Astrocyte (in vitro differentiated cells and primary cell): ENCODE measurements at regions not wholly inside any gene's neighbourhood (a gene's known extent, or its start where the extent isn't known, plus 50 kb on each side); places are given as distances from the start of the nearest gene placed in this dataset.

Experiments used
- DNase-seq: peaks from one replicate; pipeline ENCODE4 v3.0.0-alpha.2; 2010; ENCODE audit warnings: low read depth
- FAIRE-seq: peaks from 2 replicates; lab custom pipeline; 2011; peaks lifted over from hg19 to GRCh38; lab: Jason Lieb, UNC
- H2AFZ ChIP-seq: 2 replicates; pipeline ENCODE4 v1.6.0; 2012; ENCODE audit warnings: low read depth, low read length, inconsistent platforms
- H3K27ac ChIP-seq: 2 replicates; pipeline ENCODE4 v1.5.1; 2011; ENCODE audit warnings: low read depth, low read length, inconsistent platforms
- H3K27me3 ChIP-seq: 2 replicates; pipeline ENCODE4 v1.6.0; 2011; ENCODE audit warnings: low read length, inconsistent platforms; ENCODE audit not compliant: insufficient read depth
- H3K36me3 ChIP-seq: 2 replicates; pipeline ENCODE4 v1.5.1; 2011; ENCODE audit warnings: low read length, inconsistent platforms; ENCODE audit not compliant: insufficient read depth
- H3K4me1 ChIP-seq: 2 replicates; pipeline ENCODE4 v1.5.1; 2011; ENCODE audit warnings: low read length, inconsistent platforms; ENCODE audit not compliant: insufficient read depth
- H3K4me2 ChIP-seq: 2 replicates; pipeline ENCODE4 v1.6.0; 2012; ENCODE audit warnings: low read length, inconsistent platforms
- H3K4me3 ChIP-seq: 2 replicates; pipeline ENCODE4 v1.5.1; 2011; ENCODE audit warnings: low read depth, mild to moderate bottlenecking, low read length, inconsistent platforms; ENCODE audit not compliant: insufficient read depth
- H3K79me2 ChIP-seq: 2 replicates; pipeline ENCODE4 v1.6.0; 2012; ENCODE audit warnings: mild to moderate bottlenecking, low read length, inconsistent platforms; ENCODE audit not compliant: insufficient read depth
- H3K9ac ChIP-seq: 2 replicates; pipeline ENCODE4 v1.6.0; 2012; ENCODE audit warnings: mild to moderate bottlenecking, low read length, inconsistent platforms
- H3K9me3 ChIP-seq: 2 replicates; pipeline ENCODE4 v1.5.1; 2012; ENCODE audit warnings: low read depth, mild to moderate bottlenecking, low read length, inconsistent platforms; ENCODE audit not compliant: insufficient read depth
- H4K20me1 ChIP-seq: 2 replicates; pipeline ENCODE4 v1.6.0; 2012; ENCODE audit warnings: low read length, inconsistent platforms; ENCODE audit not compliant: insufficient read depth
- H3K27ac Mint-ChIP-seq: one replicate; pipeline ENCODE4 v1.8.0; 2021; ENCODE audit warnings: mild to moderate bottlenecking, mixed read lengths; ENCODE audit not compliant: unreplicated experiment
- H3K27me3 Mint-ChIP-seq: one replicate; pipeline ENCODE4 v1.8.0; 2021; ENCODE audit warnings: low read depth, mixed read lengths; ENCODE audit not compliant: unreplicated experiment
- H3K36me3 Mint-ChIP-seq: one replicate; pipeline ENCODE4 v1.8.0; 2021; ENCODE audit warnings: low read depth, mixed read lengths; ENCODE audit not compliant: unreplicated experiment
- H3K4me1 Mint-ChIP-seq: one replicate; pipeline ENCODE4 v1.8.0; 2021; ENCODE audit warnings: low read depth, mixed read lengths; ENCODE audit not compliant: unreplicated experiment
- H3K4me3 Mint-ChIP-seq: one replicate; pipeline ENCODE4 v1.8.0; 2021; ENCODE audit warnings: mild to moderate bottlenecking, moderate library complexity, mixed read lengths; ENCODE audit not compliant: unreplicated experiment
- H3K9me3 Mint-ChIP-seq: one replicate; pipeline ENCODE4 v1.8.0; 2021; ENCODE audit warnings: mild to moderate bottlenecking, mixed read lengths; ENCODE audit not compliant: unreplicated experiment
- EZH2 ChIP-seq: IDR thresholded peaks from 2 replicates; pipeline ENCODE4 v1.6.1; 2012; ENCODE audit warnings: mild to moderate bottlenecking, low read length, inconsistent platforms; ENCODE audit not compliant: insufficient read depth
- TF ChIP-seq, protein P1 (sequence below): IDR thresholded peaks from 2 replicates; pipeline ENCODE4 v1.5.1; 2011; ENCODE audit warnings: low read depth, mild to moderate bottlenecking, inconsistent platforms, low read length, moderate library complexity; ENCODE audit not compliant: insufficient read depth

DNA sequence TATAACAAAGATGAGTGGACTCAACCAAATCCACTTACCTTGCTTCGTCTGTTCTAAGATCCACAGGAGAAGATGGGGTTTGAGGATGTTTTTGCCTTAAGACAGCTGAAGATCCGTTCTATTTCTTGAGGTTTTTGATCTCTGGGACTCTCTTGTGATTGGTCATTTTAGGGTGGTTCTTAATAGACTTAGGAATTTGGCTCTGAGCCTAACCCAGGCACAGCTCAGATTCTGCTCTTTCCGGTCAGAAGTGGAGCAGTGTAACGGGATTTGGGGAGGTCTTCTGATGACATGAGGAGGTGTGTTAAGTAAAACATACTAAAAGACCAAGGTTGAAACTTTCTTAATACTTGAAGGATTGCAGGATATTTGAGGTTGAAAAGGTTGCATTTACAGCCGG, 166.9 kb downstream of the DMRT2 start:
- H3K36me3 Mint-ChIP-seq = no peaks in the 10 kb centered on the region
- Histone ChIP-seq H3K36me3 (no peaks in the 10 kb centered on the region), H3K27ac (no peak overlapping the region), H2AFZ (no peak overlapping the region), H3K4me2 (no peak overlapping the region), H3K9ac (no peak overlapping the region), H3K79me2 (no peaks in the 10 kb centered on the region), H4K20me1 (no peaks in the 10 kb centered on the region), H3K9me3 (peaks cover 2% of the 10 kb centered on the region), H3K4me1 (no peaks in the 10 kb centered on the region), H3K27me3 (no peaks in the 10 kb centered on the region), H3K4me3 (no peak overlapping the region)
- FAIRE-seq (no peak), DNase-seq (no peak)
- peaks cover 19% of the 10 kb centered on the region for H3K4me1 Mint-ChIP-seq
- no peak overlapping the region for H3K27ac Mint-ChIP-seq
- H3K4me3 Mint-ChIP-seq = no peak overlapping the region
- H3K27me3 Mint-ChIP-seq = no peaks in the 10 kb centered on the region
- TF ChIP-seq, protein P1, sequence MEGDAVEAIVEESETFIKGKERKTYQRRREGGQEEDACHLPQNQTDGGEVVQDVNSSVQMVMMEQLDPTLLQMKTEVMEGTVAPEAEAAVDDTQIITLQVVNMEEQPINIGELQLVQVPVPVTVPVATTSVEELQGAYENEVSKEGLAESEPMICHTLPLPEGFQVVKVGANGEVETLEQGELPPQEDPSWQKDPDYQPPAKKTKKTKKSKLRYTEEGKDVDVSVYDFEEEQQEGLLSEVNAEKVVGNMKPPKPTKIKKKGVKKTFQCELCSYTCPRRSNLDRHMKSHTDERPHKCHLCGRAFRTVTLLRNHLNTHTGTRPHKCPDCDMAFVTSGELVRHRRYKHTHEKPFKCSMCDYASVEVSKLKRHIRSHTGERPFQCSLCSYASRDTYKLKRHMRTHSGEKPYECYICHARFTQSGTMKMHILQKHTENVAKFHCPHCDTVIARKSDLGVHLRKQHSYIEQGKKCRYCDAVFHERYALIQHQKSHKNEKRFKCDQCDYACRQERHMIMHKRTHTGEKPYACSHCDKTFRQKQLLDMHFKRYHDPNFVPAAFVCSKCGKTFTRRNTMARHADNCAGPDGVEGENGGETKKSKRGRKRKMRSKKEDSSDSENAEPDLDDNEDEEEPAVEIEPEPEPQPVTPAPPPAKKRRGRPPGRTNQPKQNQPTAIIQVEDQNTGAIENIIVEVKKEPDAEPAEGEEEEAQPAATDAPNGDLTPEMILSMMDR = no peak
- TF ChIP-seq EZH2 = no peak
- H3K9me3 Mint-ChIP-seq = peaks cover 1% of the 10 kb centered on the region

DNA sequence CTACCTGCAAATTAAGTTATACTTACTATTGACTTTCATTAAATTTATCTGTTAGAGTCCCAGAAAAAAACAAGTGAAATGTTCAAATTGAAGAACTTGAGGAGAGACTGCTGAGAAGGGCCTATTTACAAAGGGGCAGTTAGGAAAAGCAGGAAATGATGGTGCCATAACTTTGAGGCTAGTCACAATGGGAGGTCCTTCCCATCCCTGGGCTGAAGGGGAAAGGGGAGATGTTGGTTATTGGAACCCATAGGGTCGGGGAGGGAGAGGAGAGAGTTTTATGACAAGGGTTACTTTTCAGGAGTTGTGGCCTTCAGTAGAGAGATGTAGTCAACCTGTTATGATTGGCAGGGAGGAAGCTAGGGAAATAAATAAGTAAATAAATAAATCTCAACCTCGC, 169.1 kb downstream of the DMRT2 start:
- no peak for FAIRE-seq
- peaks cover 3% of the 10 kb centered on the region for H3K9me3 ChIP-seq

GRCh38 chr9:1221298-1221697, 171.1 kb downstream of the DMRT2 start:
- no peak for FAIRE-seq
- H3K9me3 ChIP-seq = peaks cover 3% of the 10 kb centered on the region
- peaks cover 29% of the 10 kb centered on the region for H3K4me1 Mint-ChIP-seq

More for the DNA sequence above, 169.1 kb downstream of the DMRT2 start:
- H3K4me3 ChIP-seq = no peak overlapping the region
- Mint-ChIP-seq H3K27me3 (no peaks in the 10 kb centered on the region), H3K9me3 (no peaks in the 10 kb centered on the region), H3K27ac (no peak overlapping the region), H3K4me3 (no peak overlapping the region), H3K4me1 (peaks cover 31% of the 10 kb centered on the region), H3K36me3 (no peaks in the 10 kb centered on the region)
- H3K4me2 ChIP-seq = no peak overlapping the region
- H3K27me3 ChIP-seq = no peaks in the 10 kb centered on the region
- no peak overlapping the region for H3K9ac ChIP-seq
- no peaks in the 10 kb centered on the region for H4K20me1 ChIP-seq
- H2AFZ ChIP-seq = no peak overlapping the region
- no peaks in the 10 kb centered on the region for H3K79me2 ChIP-seq
- no peak for DNase-seq
- TF ChIP-seq, protein P1 = no peak
- no peak for TF ChIP-seq EZH2
- H3K36me3 ChIP-seq = no peaks in the 10 kb centered on the region
- no peaks in the 10 kb centered on the region for H3K4me1 ChIP-seq
- H3K27ac ChIP-seq = no peak overlapping the region

More at GRCh38 chr9:1221298-1221697, 171.1 kb downstream of the DMRT2 start:
- no peak overlapping the region for H3K4me3 ChIP-seq
- Mint-ChIP-seq H3K27me3 (no peaks in the 10 kb centered on the region), H3K4me3 (no peak overlapping the region), H3K9me3 (no peaks in the 10 kb centered on the region), H3K27ac (no peak overlapping the region), H3K36me3 (no peaks in the 10 kb centered on the region)
- no peak for DNase-seq
- no peaks in the 10 kb centered on the region for H4K20me1 ChIP-seq
- H2AFZ ChIP-seq = no peak overlapping the region
- H3K36me3 ChIP-seq = no peaks in the 10 kb centered on the region
- no peak for TF ChIP-seq EZH2
- TF ChIP-seq, protein P1 = no peak
- H3K79me2 ChIP-seq = no peaks in the 10 kb centered on the region
- H3K27ac ChIP-seq = no peak overlapping the region
- no peak overlapping the region for H3K9ac ChIP-seq
- no peak overlapping the region for H3K4me2 ChIP-seq
- H3K4me1 ChIP-seq = no peaks in the 10 kb centered on the region
- no peaks in the 10 kb centered on the region for H3K27me3 ChIP-seq
